CD4-positive, CD25-positive, alpha-beta regulatory T cell (primary cell): ENCODE measurements at regions not wholly inside any gene's neighbourhood (a gene's known extent, or its start where the extent isn't known, plus 50 kb on each side); places are given as distances from the start of the nearest gene placed in this dataset.

Experiments
- ATAC-seq, 2 donors: fragments of 150-1000 bp; cut with Tn5 transposase; one replicate each; pipeline ENCODE4 v1.10.0; 2021; ENCODE audit warnings: low read depth in 2 of 2, moderate number of reproducible peaks in 2 of 2, moderate library complexity in 1 of 2
- DNase-seq, 3 donors: peaks; one replicate each; pipeline versions ENCODE4 v3.0.0 to v3.0.0-alpha.2; 2012 to 2022; ENCODE audit warnings: mixed read lengths in 1 of 3
- H3K27ac ChIP-seq: one replicate; pipeline ENCODE4 v1.7.0; 2013; ENCODE audit warnings: mild to moderate bottlenecking, low read length; ENCODE audit not compliant: insufficient read depth, poor library complexity, severe bottlenecking
- H3K27me3 ChIP-seq: one replicate; pipeline ENCODE4 v1.7.0; 2013; ENCODE audit warnings: low read length; ENCODE audit not compliant: control insufficient read depth, insufficient read depth
- H3K36me3 ChIP-seq: one replicate; pipeline ENCODE4 v1.7.0; 2013; ENCODE audit warnings: mild to moderate bottlenecking, low read length, moderate library complexity; ENCODE audit not compliant: control insufficient read depth, insufficient read depth
- H3K4me1 ChIP-seq: 2 replicates; pipeline ENCODE4 v1.7.0; 2013; ENCODE audit warnings: mild to moderate bottlenecking, low read length; ENCODE audit not compliant: insufficient read depth, control insufficient read depth, poor library complexity, severe bottlenecking
- H3K4me3 ChIP-seq: one replicate; pipeline ENCODE4 v1.7.0; 2013; ENCODE audit warnings: low read depth, mild to moderate bottlenecking, low read length, moderate library complexity
- H3K9me3 ChIP-seq, 2 experiments: 1 replicate in 1 of 2; 2 replicates in 1 of 2; pipeline ENCODE4 v1.7.0; 2013; ENCODE audit warnings: low read length in 2 of 2, mild to moderate bottlenecking in 1 of 2, moderate library complexity in 1 of 2; ENCODE audit not compliant: control insufficient read depth in 2 of 2
- H3K27ac Mint-ChIP-seq, 3 donors: one replicate each; pipeline ENCODE4 v1.8.0; 2020 to 2022; ENCODE audit warnings: mild to moderate bottlenecking in 3 of 3, mixed read lengths in 3 of 3, moderate library complexity in 2 of 3
- H3K27me3 Mint-ChIP-seq: one replicate; pipeline ENCODE4 v1.8.0; 2022; ENCODE audit warnings: mild to moderate bottlenecking, mixed read lengths
- H3K36me3 Mint-ChIP-seq: one replicate; pipeline ENCODE4 v1.8.0; 2020; ENCODE audit warnings: mixed read lengths
- H3K4me1 Mint-ChIP-seq, 4 donors: one replicate each; pipeline ENCODE4 v1.8.0; 2020 to 2022; ENCODE audit warnings: mixed read lengths in 4 of 4, mild to moderate bottlenecking in 1 of 4
- H3K4me3 Mint-ChIP-seq, 4 donors: one replicate each; pipeline ENCODE4 v1.8.0; 2020 to 2022; ENCODE audit warnings: mild to moderate bottlenecking in 4 of 4, mixed read lengths in 4 of 4, moderate library complexity in 3 of 4
- H3K9me3 Mint-ChIP-seq, 7 donors: one replicate each; pipeline ENCODE4 v1.8.0; 2020 to 2022; ENCODE audit warnings: mixed read lengths in 7 of 7, mild to moderate bottlenecking in 3 of 7, moderate library complexity in 2 of 7

DNA sequence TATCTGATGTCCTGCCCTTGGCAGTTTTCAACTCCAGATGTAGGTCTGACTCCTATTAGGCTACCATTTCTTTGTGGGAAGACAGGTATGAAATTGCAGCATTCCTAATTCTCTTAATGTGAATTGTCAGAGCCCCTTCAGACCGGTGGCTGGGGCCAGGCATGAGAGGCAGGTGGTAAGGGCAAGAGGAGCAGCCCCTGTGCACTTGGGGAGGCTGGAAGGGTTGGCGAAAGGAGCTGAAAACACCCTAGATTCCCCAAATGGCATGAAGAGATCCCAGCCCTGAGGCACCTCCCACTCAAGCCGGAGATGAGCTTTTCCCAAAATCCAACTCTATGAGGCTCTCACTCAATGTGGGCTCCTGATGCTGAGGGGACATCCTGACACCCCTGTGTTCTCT is 453.2 kb downstream of the NR2F2 start:
- H3K4me3 Mint-ChIP-seq, result no peak overlapping the region

DNA sequence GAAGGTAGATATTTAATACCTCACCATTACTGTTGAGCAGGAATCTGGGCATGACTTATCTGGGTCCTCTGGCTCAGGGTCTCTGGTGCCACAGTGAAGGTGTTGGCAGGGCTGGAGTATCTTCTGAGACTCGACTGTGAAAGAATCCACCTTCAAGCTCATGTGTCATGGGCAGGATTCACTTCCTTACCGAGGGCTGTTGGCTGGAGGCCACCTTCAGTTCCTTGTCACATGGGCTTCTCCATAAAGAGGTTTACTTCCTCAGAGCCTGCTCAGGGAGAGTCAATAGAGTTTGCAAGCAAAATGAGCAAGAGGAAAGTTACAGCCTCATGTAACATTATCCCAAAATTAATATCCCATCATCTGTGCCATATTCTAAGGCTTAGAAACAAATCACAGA is 459.5 kb downstream of the NR2F2 start:
- Histone ChIP-seq H3K27me3 (no peaks in the 10 kb centered on the region), H3K4me3 (no peak overlapping the region), H3K36me3 (no peaks in the 10 kb centered on the region), H3K27ac (no peak overlapping the region), H3K9me3 (no peaks in the 10 kb centered on the region), H3K4me1 (no peaks in the 10 kb centered on the region)
- no peaks in the 10 kb centered on the region for H3K4me1 Mint-ChIP-seq
- DNase-seq (no peak), ATAC-seq (no peak)
- H3K36me3 Mint-ChIP-seq, result no peaks in the 10 kb centered on the region
- H3K9me3 Mint-ChIP-seq, result peaks cover 0 to 14% (median 3%) of the 10 kb centered on the region in 7 donors
- no peak overlapping the region for H3K27ac Mint-ChIP-seq
- H3K4me3 Mint-ChIP-seq, result no peak overlapping the region
- H3K27me3 Mint-ChIP-seq, result no peaks in the 10 kb centered on the region

More for the DNA sequence above, 453.2 kb downstream of the NR2F2 start:
- DNase-seq (no peak), ATAC-seq (no peak)
- no peak overlapping the region for H3K27ac ChIP-seq
- Mint-ChIP-seq H3K27ac (no peak overlapping the region), H3K4me1 (no peaks in the 10 kb centered on the region), H3K36me3 (no peaks in the 10 kb centered on the region), H3K9me3 (peaks cover 0 to 9% (median 6%) of the 10 kb centered on the region in 7 donors), H3K27me3 (no peaks in the 10 kb centered on the region)
- no peak overlapping the region for H3K4me3 ChIP-seq
- H3K9me3 ChIP-seq, result peaks cover 0 to 4% of the 10 kb centered on the region in 2 experiments
- H3K27me3 ChIP-seq, result no peaks in the 10 kb centered on the region
- H3K4me1 ChIP-seq, result no peaks in the 10 kb centered on the region
- H3K36me3 ChIP-seq, result no peaks in the 10 kb centered on the region

DNA sequence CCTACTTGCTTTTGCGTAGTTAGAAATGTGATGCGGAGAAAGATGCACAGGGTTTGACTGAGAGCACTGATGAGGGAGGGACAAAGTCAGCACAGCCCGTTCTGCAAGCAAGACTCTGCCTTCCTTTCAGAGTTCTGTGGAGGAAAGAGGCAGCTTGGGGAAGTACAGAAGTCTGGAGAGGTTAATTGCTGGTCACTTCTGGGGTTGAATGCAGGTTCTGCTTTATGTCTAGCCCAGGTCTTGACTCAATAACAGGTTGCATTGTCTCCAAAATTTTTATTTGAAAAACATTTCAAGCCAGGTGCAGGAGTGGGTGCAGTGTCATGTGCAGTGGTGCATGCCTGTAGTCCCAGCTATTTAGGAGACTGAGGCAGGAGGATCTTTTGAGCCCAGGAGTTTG is 461.7 kb downstream of the NR2F2 start:
- ATAC-seq, result no peak
- Histone ChIP-seq H3K4me1 (no peaks in the 10 kb centered on the region), H3K36me3 (no peaks in the 10 kb centered on the region), H3K27me3 (no peaks in the 10 kb centered on the region), H3K27ac (no peak overlapping the region), H3K4me3 (no peak overlapping the region), H3K9me3 (no peaks in the 10 kb centered on the region)
- no peak overlapping the region for H3K27ac Mint-ChIP-seq
- no peaks in the 10 kb centered on the region for H3K4me1 Mint-ChIP-seq
- peaks cover 0 to 8% (median 0%) of the 10 kb centered on the region in 7 donors for H3K9me3 Mint-ChIP-seq
- DNase-seq, result no peak
- H3K4me3 Mint-ChIP-seq, result no peak overlapping the region
- H3K27me3 Mint-ChIP-seq, result no peaks in the 10 kb centered on the region
- H3K36me3 Mint-ChIP-seq, result no peaks in the 10 kb centered on the region

DNA sequence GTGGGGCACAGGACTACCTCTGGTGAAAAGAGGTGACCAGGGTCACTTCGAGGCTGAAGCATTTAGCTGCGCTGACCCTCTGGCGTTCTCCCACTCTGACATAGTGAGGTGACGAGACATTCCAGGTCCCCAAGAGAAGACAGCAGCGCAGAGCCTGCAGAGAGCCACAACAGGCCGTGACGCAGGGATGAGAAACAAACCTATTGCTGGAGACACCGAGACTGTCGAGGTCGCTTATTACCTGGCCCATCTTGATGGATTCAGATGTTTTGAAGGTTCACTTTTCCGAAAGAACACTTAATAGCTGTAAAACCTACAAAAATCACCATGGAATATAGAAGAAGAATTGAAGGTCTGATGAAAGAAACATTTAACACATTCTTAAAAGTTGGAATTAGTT is 466.3 kb downstream of the NR2F2 start:
- no peak overlapping the region for H3K4me3 Mint-ChIP-seq
- H3K27me3 Mint-ChIP-seq, result no peaks in the 10 kb centered on the region
- ATAC-seq, result no peak
- Histone ChIP-seq H3K27me3 (no peaks in the 10 kb centered on the region), H3K27ac (no peak overlapping the region), H3K9me3 (no peaks in the 10 kb centered on the region), H3K4me3 (no peak overlapping the region), H3K4me1 (no peaks in the 10 kb centered on the region), H3K36me3 (no peaks in the 10 kb centered on the region)
- no peak overlapping the region for H3K27ac Mint-ChIP-seq
- H3K36me3 Mint-ChIP-seq, result no peaks in the 10 kb centered on the region
- no peak for DNase-seq
- peaks cover 0 to 9% (median 0%) of the 10 kb centered on the region in 7 donors for H3K9me3 Mint-ChIP-seq
- no peaks in the 10 kb centered on the region for H3K4me1 Mint-ChIP-seq

DNA sequence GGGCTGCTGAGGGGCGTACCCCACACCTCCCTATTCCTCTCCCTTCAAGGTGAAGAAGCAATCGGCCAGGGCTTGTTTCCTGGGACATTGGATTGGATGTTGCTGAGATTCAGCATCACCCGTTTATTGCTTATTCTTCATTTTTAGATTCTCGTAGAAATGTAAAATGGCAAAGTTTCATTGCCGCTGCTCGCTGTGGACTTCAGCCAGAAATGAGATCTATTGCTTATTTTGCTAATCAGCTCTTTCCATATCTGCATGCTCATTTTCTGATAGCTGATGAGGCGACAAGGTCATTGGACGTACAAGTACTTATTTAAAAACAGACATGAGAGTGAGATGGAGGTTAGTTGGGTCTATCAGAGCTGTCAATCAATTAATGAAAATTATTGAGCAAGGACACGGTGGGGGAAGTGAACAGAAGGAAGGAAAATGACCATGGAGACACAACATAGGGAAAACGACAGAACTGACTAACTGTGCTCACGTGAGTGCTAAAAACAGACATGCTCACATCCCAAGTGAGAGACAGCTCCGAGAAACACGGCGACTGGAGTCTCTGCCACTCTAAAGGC is 471.2 kb downstream of the NR2F2 start:
- no peak for ATAC-seq
- no peaks in the 10 kb centered on the region for H3K4me1 Mint-ChIP-seq
- no peaks in the 10 kb centered on the region for H3K27me3 ChIP-seq

DNA sequence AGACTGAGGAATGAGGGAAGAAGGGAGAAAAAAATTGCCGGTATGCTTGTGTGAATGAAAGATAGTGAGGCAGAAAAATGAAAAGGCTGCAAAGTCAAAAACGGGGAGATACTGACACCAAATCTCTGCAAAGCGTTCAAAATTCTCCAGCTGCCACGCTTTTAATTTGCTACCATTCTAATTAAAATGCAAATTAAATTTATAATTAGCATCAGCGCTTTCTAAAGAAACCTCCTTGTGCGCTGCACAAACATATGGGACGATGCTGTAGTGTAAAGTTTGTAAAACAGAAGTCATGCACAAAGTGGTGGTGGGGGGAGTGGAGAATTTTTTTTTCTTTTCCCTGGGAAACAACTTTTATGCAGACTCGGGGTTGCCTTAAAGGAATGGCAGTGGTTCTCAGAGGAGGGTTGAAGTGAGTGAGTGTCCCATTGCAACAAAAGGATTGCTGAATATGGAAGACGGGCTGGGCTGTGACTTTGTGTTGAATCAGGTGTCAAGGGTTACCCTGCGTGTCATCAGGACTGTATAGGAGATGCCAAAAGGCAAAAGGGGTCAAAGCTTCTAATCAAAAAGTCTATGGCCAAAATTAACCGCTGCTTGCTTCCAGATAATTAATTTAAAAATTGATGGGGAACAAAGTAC is 472.2 kb downstream of the NR2F2 start:
- Histone ChIP-seq H3K27me3 (no peaks in the 10 kb centered on the region), H3K4me3 (no peak overlapping the region), H3K27ac (no peak overlapping the region), H3K4me1 (no peaks in the 10 kb centered on the region), H3K9me3 (no peaks in the 10 kb centered on the region), H3K36me3 (no peaks in the 10 kb centered on the region)
- Mint-ChIP-seq H3K27ac (no peak overlapping the region), H3K27me3 (no peaks in the 10 kb centered on the region), H3K9me3 (peaks cover under 1 to 11% (median 4%) of the 10 kb centered on the region in 7 donors), H3K36me3 (no peaks in the 10 kb centered on the region), H3K4me3 (no peak overlapping the region), H3K4me1 (no peaks in the 10 kb centered on the region)
- DNase-seq (no peak), ATAC-seq (no peak)

More for the DNA sequence above, 471.2 kb downstream of the NR2F2 start:
- H3K27ac Mint-ChIP-seq, result no peak overlapping the region
- Histone ChIP-seq H3K9me3 (no peaks in the 10 kb centered on the region), H3K4me3 (no peak overlapping the region), H3K4me1 (no peaks in the 10 kb centered on the region), H3K27ac (no peak overlapping the region), H3K36me3 (no peaks in the 10 kb centered on the region)
- H3K9me3 Mint-ChIP-seq, result peaks cover 0 to 9% (median 4%) of the 10 kb centered on the region in 7 donors
- no peak overlapping the region for H3K4me3 Mint-ChIP-seq
- DNase-seq, result no peak
- no peaks in the 10 kb centered on the region for H3K27me3 Mint-ChIP-seq
- H3K36me3 Mint-ChIP-seq, result no peaks in the 10 kb centered on the region

DNA sequence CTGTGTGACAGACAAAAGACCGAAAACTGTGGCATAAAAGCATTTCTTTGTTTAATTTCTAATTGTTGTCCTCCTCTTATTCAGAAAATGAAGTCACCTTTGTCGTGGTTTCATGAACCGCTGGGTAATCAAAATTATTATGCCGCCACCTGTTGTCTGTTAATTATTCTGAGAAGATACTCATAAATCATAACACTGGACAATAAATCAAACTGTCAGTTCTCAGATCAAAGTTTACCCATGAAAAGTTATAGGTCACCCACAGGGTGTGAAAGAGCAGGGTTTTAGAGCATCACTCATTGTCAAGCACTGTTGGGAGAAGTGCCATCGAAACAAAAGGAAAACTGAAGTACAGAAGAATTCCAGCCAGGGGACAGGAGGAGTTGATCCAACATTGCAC is 474.3 kb downstream of the NR2F2 start:
- Mint-ChIP-seq H3K27me3 (no peaks in the 10 kb centered on the region), H3K4me1 (no peaks in the 10 kb centered on the region), H3K27ac (no peak overlapping the region), H3K9me3 (peaks cover 0 to 12% (median 3%) of the 10 kb centered on the region in 7 donors), H3K36me3 (no peaks in the 10 kb centered on the region), H3K4me3 (no peak overlapping the region)
- Histone ChIP-seq H3K9me3 (no peaks in the 10 kb centered on the region), H3K4me1 (no peaks in the 10 kb centered on the region), H3K27ac (no peak overlapping the region), H3K36me3 (no peaks in the 10 kb centered on the region), H3K27me3 (no peaks in the 10 kb centered on the region), H3K4me3 (no peak overlapping the region)
- ATAC-seq, result no peak
- DNase-seq, result no peak

DNA sequence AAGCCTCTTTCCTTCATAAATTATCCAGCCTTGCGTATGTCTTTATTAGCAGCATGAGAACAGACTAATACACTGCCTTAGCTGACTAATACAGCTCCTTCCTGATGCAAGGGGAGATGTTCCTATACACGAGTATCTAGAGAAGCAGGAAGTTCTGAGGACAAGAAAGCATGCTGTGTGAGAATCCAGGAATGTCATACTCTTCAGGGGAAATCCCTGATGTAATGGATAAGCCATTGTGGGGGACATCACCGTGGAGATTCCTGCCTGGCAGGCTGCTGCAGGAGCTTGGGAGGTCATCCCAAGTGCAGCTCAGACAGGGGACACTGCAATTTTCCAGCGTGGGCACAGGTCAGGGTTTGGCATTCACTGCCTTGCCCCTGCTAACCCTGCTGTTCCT is 476.9 kb downstream of the NR2F2 start:
- ATAC-seq, result no peak
- Histone ChIP-seq H3K4me1 (no peaks in the 10 kb centered on the region), H3K27me3 (no peaks in the 10 kb centered on the region), H3K36me3 (no peaks in the 10 kb centered on the region), H3K9me3 (no peaks in the 10 kb centered on the region), H3K27ac (no peak overlapping the region), H3K4me3 (no peak overlapping the region)
- no peak for DNase-seq
- H3K36me3 Mint-ChIP-seq, result no peaks in the 10 kb centered on the region
- H3K4me3 Mint-ChIP-seq, result no peak overlapping the region
- no peak overlapping the region for H3K27ac Mint-ChIP-seq
- H3K4me1 Mint-ChIP-seq, result no peaks in the 10 kb centered on the region
- H3K9me3 Mint-ChIP-seq, result peaks cover 0 to 12% (median 2%) of the 10 kb centered on the region in 7 donors
- no peaks in the 10 kb centered on the region for H3K27me3 Mint-ChIP-seq
